ENCODE measurements at regions not wholly inside any gene's neighbourhood (a gene's known extent, or its start where the extent isn't known, plus 50 kb on each side); places are given as distances from the start of the nearest gene placed in this dataset.

GRCh38 chr1:208852911-208853310 lies 608.7 kb upstream of the PLXNA2 start:
- Histone ChIP-seq H3K9me3 (no peaks in the 10 kb centered on the region), H3K4me1 (no peaks in the 10 kb centered on the region), H3K4me3 (no peak overlapping the region), H3K27ac (no peak overlapping the region), H3K36me3 (no peaks in the 10 kb centered on the region), H3K27me3 (no peaks in the 10 kb centered on the region)
- TF ChIP-seq CTCF (IDR thresholded peaks at IDR 0.05), result no peak
- no peak for ATAC-seq
- DNase-seq, result no peak
- intact Hi-C loops (cut with DNase I), result no loop called here

- Histone ChIP-seq H3K9me3 (no peaks in the 10 kb centered on the region), H3K36me3 (no peaks in the 10 kb centered on the region), H3K4me1 (no peaks in the 10 kb centered on the region), H3K27ac (no peak overlapping the region), H3K27me3 (no peaks in the 10 kb centered on the region), H3K4me3 (no peak overlapping the region)
- intact Hi-C loops (cut with DNase I), result no loop called here
- ATAC-seq (no peak), DNase-seq (no peak)
- TF ChIP-seq CTCF (IDR thresholded peaks at IDR 0.05), result no peak
Observed at GRCh38 chr1:208855403-208855802, 611.2 kb upstream of the PLXNA2 start.

- no peak overlapping the region for H3K27ac ChIP-seq
- no peak for TF ChIP-seq CTCF (IDR thresholded peaks at IDR 0.05)
- DNase-seq (no peak), ATAC-seq (no peak)
- no peaks in the 10 kb centered on the region for H3K9me3 ChIP-seq
- H3K4me1 ChIP-seq, result no peaks in the 10 kb centered on the region
- intact Hi-C loops (cut with DNase I), result no loop called here
- no peak overlapping the region for H3K4me3 ChIP-seq
- no peaks in the 10 kb centered on the region for H3K36me3 ChIP-seq
- no peaks in the 10 kb centered on the region for H3K27me3 ChIP-seq
Observed at GRCh38 chr1:208857465-208857864, 613.3 kb upstream of the PLXNA2 start.

GRCh38 chr1:208858738-208859137 lies 614.6 kb upstream of the PLXNA2 start:
- ATAC-seq (no peak), DNase-seq (no peak)
- TF ChIP-seq CTCF (IDR thresholded peaks at IDR 0.05), result no peak

GRCh38 chr1:208864366-208864965 lies 620.3 kb upstream of the PLXNA2 start:
- Histone ChIP-seq H3K4me3 (no peak overlapping the region), H3K4me1 (no peaks in the 10 kb centered on the region), H3K27me3 (no peaks in the 10 kb centered on the region), H3K9me3 (no peaks in the 10 kb centered on the region), H3K36me3 (no peaks in the 10 kb centered on the region), H3K27ac (no peak overlapping the region)
- no peak for TF ChIP-seq CTCF (IDR thresholded peaks at IDR 0.05)
- intact Hi-C loops (cut with DNase I), result no loop called here
- ATAC-seq, result no peak
- no peak for DNase-seq

More at GRCh38 chr1:208858738-208859137, 614.6 kb upstream of the PLXNA2 start:
- Histone ChIP-seq H3K36me3 (no peaks in the 10 kb centered on the region), H3K9me3 (no peaks in the 10 kb centered on the region), H3K4me1 (no peaks in the 10 kb centered on the region), H3K4me3 (no peak overlapping the region), H3K27me3 (no peaks in the 10 kb centered on the region), H3K27ac (no peak overlapping the region)
- intact Hi-C loops (cut with DNase I), result no loop called here

Data from left lung (tissue), 4 donors.